ENCODE measurements at regions not wholly inside any gene's neighbourhood (a gene's known extent, or its start where the extent isn't known, plus 50 kb on each side); places are given as distances from the start of the nearest gene placed in this dataset.

- Mint-ChIP-seq H3K27ac (ENCODE audit: unreplicated experiment) (no peak overlapping the region), H3K27me3 (ENCODE audit: unreplicated experiment) (peaks cover 6% of the 10 kb centered on the region), H3K9me3 (ENCODE audit: unreplicated experiment) (peaks cover 32% of the 10 kb centered on the region), H3K4me1 (ENCODE audit: unreplicated experiment) (no peaks in the 10 kb centered on the region), H3K36me3 (ENCODE audit: low read depth, unreplicated experiment) (peaks cover 6% of the 10 kb centered on the region), H3K4me3 (ENCODE audit: unreplicated experiment) (no peak overlapping the region)
- no peak for DNase-seq (ENCODE audit: low spot score)
- TF ChIP-seq CTCF (IDR thresholded peaks at IDR 0.05; ENCODE audit: unreplicated experiment) = no peak
These were observed 1276.3 kb upstream of the AUTS2 start for GRCh38 chr7:68321776-68322496.

DNA sequence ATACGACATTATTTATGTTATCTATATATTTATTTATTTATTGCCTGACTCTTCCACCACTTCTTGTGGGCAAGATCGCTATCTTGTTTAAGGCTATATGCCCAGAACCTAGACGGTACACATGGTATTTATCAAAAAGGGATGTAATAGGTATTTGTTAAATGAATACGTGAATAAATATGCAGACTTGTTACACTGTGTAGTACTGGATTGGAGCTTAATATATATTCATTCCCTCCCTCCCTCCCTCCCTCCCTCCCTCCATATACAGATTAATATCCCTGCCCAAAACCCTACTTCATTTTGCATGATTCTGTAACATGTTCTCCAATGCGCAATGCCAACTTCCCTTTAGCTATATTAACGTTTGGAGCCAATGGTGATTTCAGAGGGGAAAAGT is 1273.7 kb upstream of the AUTS2 start:
- peaks cover 39% of the 10 kb centered on the region for H3K9me3 Mint-ChIP-seq (ENCODE audit: unreplicated experiment)
- no peak overlapping the region for H3K4me3 Mint-ChIP-seq (ENCODE audit: unreplicated experiment)
- H3K27ac Mint-ChIP-seq (ENCODE audit: unreplicated experiment) = no peak overlapping the region

GRCh38 chr7:68334216-68334615 is 1264.1 kb upstream of the AUTS2 start:
- no peak for TF ChIP-seq CTCF (IDR thresholded peaks at IDR 0.05; ENCODE audit: unreplicated experiment)
- no peaks in the 10 kb centered on the region for H3K4me1 Mint-ChIP-seq (ENCODE audit: unreplicated experiment)
- peaks cover 28% of the 10 kb centered on the region for H3K9me3 Mint-ChIP-seq (ENCODE audit: unreplicated experiment)
- H3K27me3 Mint-ChIP-seq (ENCODE audit: unreplicated experiment) = peaks cover 2% of the 10 kb centered on the region
- peaks cover 3% of the 10 kb centered on the region for H3K36me3 Mint-ChIP-seq (ENCODE audit: low read depth, unreplicated experiment)
- H3K4me3 Mint-ChIP-seq (ENCODE audit: unreplicated experiment) = no peak overlapping the region
- no peak overlapping the region for H3K27ac Mint-ChIP-seq (ENCODE audit: unreplicated experiment)
- DNase-seq (ENCODE audit: low spot score) = no peak

More for the DNA sequence above, 1273.7 kb upstream of the AUTS2 start:
- no peak for DNase-seq (ENCODE audit: low spot score)
- peaks cover 3% of the 10 kb centered on the region for H3K36me3 Mint-ChIP-seq (ENCODE audit: low read depth, unreplicated experiment)
- no peak for TF ChIP-seq CTCF (IDR thresholded peaks at IDR 0.05; ENCODE audit: unreplicated experiment)
- H3K4me1 Mint-ChIP-seq (ENCODE audit: unreplicated experiment) = no peaks in the 10 kb centered on the region
- H3K27me3 Mint-ChIP-seq (ENCODE audit: unreplicated experiment) = peaks cover 3% of the 10 kb centered on the region

- no peak overlapping the region for H3K4me3 Mint-ChIP-seq (ENCODE audit: unreplicated experiment)
- peaks cover 2% of the 10 kb centered on the region for H3K27me3 Mint-ChIP-seq (ENCODE audit: unreplicated experiment)
- TF ChIP-seq CTCF (IDR thresholded peaks at IDR 0.05; ENCODE audit: unreplicated experiment) = no peak
- peaks cover 25% of the 10 kb centered on the region for H3K9me3 Mint-ChIP-seq (ENCODE audit: unreplicated experiment)
- H3K4me1 Mint-ChIP-seq (ENCODE audit: unreplicated experiment) = no peaks in the 10 kb centered on the region
- no peak overlapping the region for H3K27ac Mint-ChIP-seq (ENCODE audit: unreplicated experiment)
- H3K36me3 Mint-ChIP-seq (ENCODE audit: low read depth, unreplicated experiment) = peaks cover 3% of the 10 kb centered on the region
- no peak for DNase-seq (ENCODE audit: low spot score)
These were observed 1263.5 kb upstream of the AUTS2 start for GRCh38 chr7:68334636-68335272.

DNA sequence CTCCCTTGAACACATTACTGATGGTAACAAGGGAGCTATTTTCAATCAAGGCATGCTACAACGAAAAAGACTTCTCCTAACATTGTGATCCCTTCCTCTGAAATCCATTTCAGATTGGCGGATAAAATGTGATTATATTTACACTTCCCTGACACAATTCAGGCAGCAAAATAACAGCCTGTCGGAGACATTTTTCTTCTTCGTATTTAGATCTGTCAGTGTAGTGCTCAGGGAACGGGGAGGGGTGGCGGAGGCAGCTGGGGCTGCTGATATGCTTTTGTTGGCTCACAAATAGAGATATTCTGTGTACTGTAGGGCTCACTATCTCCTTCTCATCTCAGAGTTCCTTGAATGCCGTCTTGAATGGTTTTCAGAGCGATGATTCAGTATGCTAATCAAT is 1261.7 kb upstream of the AUTS2 start:
- no peak for DNase-seq (ENCODE audit: low spot score)
- no peaks in the 10 kb centered on the region for H3K4me1 Mint-ChIP-seq (ENCODE audit: unreplicated experiment)
- H3K27me3 Mint-ChIP-seq (ENCODE audit: unreplicated experiment) = peaks cover 3% of the 10 kb centered on the region
- no peaks in the 10 kb centered on the region for H3K36me3 Mint-ChIP-seq (ENCODE audit: low read depth, unreplicated experiment)
- H3K9me3 Mint-ChIP-seq (ENCODE audit: unreplicated experiment) = peaks cover 28% of the 10 kb centered on the region
- no peak overlapping the region for H3K4me3 Mint-ChIP-seq (ENCODE audit: unreplicated experiment)
- H3K27ac Mint-ChIP-seq (ENCODE audit: unreplicated experiment) = no peak overlapping the region
- TF ChIP-seq CTCF (IDR thresholded peaks at IDR 0.05; ENCODE audit: unreplicated experiment) = no peak
